ENCODE measurements at regions not wholly inside any gene's neighbourhood (a gene's known extent, or its start where the extent isn't known, plus 50 kb on each side); places are given as distances from the start of the nearest gene placed in this dataset.

GRCh38 chr2:120599072-120599471 is 136.6 kb upstream of the GLI2 start:
- H3K4me1 Mint-ChIP-seq, result peaks cover 29 to 40% of the 10 kb centered on the region in 2 experiments
- Histone ChIP-seq H2AFZ (ENCODE audit: low read length) (no peak overlapping the region), H3K4me2 (ENCODE audit: insufficient read depth, insufficient read length, low read length) (no peak overlapping the region), H2BK12ac (ENCODE audit: insufficient read length, low read depth, low read length) (no peak overlapping the region), H2BK5ac (ENCODE audit: insufficient read length, low read length) (no peak overlapping the region), H3K18ac (ENCODE audit: insufficient read length, low read depth, low read length) (no peak overlapping the region), H4K8ac (replicated peaks; ENCODE audit: insufficient read length, low read depth, low read length) (no peak overlapping the region), H3K4me1 (ENCODE audit: insufficient read depth, low read length) (peaks cover 3% of the 10 kb centered on the region; the same call in 1 of the 2 replicates), H3K9ac (ENCODE audit: extremely low read depth, insufficient read length, low read length) (no peak overlapping the region), H2BK15ac (ENCODE audit: low read depth, low read length) (no peak overlapping the region), H3K27ac (ENCODE audit: insufficient read length, low read depth, low read length) (no peak overlapping the region), H3K14ac (ENCODE audit: insufficient read depth, low read length) (no peak overlapping the region), H3T11ph (ENCODE audit: low read length) (no peak overlapping the region), H3K23me2 (ENCODE audit: insufficient read length, low read depth, low read length, poor library complexity, severe bottlenecking) (no peaks in the 10 kb centered on the region), H3K9me3 (ENCODE audit: control insufficient read depth, low read depth, low read length) (no peaks in the 10 kb centered on the region), H3K79me2 (ENCODE audit: insufficient read depth, low read length) (no peaks in the 10 kb centered on the region), H2AK5ac (ENCODE audit: insufficient read length, low read length) (no peak overlapping the region), H4K91ac (ENCODE audit: insufficient read length, low read depth, low read length) (no peak overlapping the region), H3K27me3 (ENCODE audit: insufficient read depth, low read length) (no peaks in the 10 kb centered on the region), H4K5ac (ENCODE audit: insufficient read length, low read depth, low read length) (no peak overlapping the region), H4K20me1 (ENCODE audit: control insufficient read depth, insufficient read depth, insufficient read length) (no peaks in the 10 kb centered on the region), H2BK120ac (ENCODE audit: low read depth, low read length, poor library complexity, severe bottlenecking) (no peak overlapping the region), H3K4ac (ENCODE audit: low read depth, low read length) (no peak overlapping the region), H3K56ac (ENCODE audit: insufficient read length, low read depth, low read length) (no peak overlapping the region), H2BK20ac (ENCODE audit: low read depth, low read length, poor library complexity, severe bottlenecking) (no peak overlapping the region), H3K23ac (ENCODE audit: insufficient read length, low read depth, low read length) (no peak overlapping the region), H3K79me1 (ENCODE audit: insufficient read depth, low read depth, low read length, poor library complexity, severe bottlenecking) (no peaks in the 10 kb centered on the region)
- DNase-seq, result no peak
- no peak overlapping the region for H3K27ac Mint-ChIP-seq
- H3K4me3 Mint-ChIP-seq, result no peak overlapping the region
- H3K27me3 Mint-ChIP-seq (ENCODE audit: low read depth), result peaks cover 66% of the 10 kb centered on the region
- TF ChIP-seq, protein P1, sequence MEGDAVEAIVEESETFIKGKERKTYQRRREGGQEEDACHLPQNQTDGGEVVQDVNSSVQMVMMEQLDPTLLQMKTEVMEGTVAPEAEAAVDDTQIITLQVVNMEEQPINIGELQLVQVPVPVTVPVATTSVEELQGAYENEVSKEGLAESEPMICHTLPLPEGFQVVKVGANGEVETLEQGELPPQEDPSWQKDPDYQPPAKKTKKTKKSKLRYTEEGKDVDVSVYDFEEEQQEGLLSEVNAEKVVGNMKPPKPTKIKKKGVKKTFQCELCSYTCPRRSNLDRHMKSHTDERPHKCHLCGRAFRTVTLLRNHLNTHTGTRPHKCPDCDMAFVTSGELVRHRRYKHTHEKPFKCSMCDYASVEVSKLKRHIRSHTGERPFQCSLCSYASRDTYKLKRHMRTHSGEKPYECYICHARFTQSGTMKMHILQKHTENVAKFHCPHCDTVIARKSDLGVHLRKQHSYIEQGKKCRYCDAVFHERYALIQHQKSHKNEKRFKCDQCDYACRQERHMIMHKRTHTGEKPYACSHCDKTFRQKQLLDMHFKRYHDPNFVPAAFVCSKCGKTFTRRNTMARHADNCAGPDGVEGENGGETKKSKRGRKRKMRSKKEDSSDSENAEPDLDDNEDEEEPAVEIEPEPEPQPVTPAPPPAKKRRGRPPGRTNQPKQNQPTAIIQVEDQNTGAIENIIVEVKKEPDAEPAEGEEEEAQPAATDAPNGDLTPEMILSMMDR (conservative IDR thresholded peaks at IDR 0.05), result no peak
- H3K36me3 Mint-ChIP-seq (ENCODE audit: insufficient read depth in 1 of 3, low read depth in 3 of 3), result no peaks in the 10 kb centered on the region; a peak in 1 of 7 replicates
- H3K9me3 Mint-ChIP-seq, result 0 out of 5 replicates have a peak, but pooled peaks cover 0 to 5% of the 10 kb centered on the region in 2 experiments
- WGBS (ENCODE audit: extremely low coverage, insufficient read length, low lambda C conversion rate), result no CpG with 5 or more reads among the region's 7 CpGs

All from H9 (cell line).